Esophagus squamous epithelium (tissue), 4 donors: ENCODE measurements at regions not wholly inside any gene's neighbourhood (a gene's known extent, or its start where the extent isn't known, plus 50 kb on each side); places are given as distances from the start of the nearest gene placed in this dataset.

Experiments used
- POLR2A ChIP-seq, 4 donors: fragments of 450-650 bp; IDR thresholded peaks; one replicate each; pipeline ENCODE4 v1.6.1; 2017; ENCODE audit warnings: antibody characterized with exemption in 4 of 4, mild to moderate bottlenecking in 4 of 4, moderate library complexity in 3 of 4
- TF ChIP-seq, protein P1 (sequence below), 6 experiments: fragments of 450-650 bp in 4 of 6; fragments of 200-600 bp in 2 of 6; sonication (generic) in 2 of 6; IDR thresholded peaks; one replicate each; pipeline ENCODE4 v1.5.1; 2016 to 2019; ENCODE audit warnings: antibody characterized with exemption in 6 of 6, mild to moderate bottlenecking in 4 of 6, moderate library complexity in 4 of 6

DNA sequence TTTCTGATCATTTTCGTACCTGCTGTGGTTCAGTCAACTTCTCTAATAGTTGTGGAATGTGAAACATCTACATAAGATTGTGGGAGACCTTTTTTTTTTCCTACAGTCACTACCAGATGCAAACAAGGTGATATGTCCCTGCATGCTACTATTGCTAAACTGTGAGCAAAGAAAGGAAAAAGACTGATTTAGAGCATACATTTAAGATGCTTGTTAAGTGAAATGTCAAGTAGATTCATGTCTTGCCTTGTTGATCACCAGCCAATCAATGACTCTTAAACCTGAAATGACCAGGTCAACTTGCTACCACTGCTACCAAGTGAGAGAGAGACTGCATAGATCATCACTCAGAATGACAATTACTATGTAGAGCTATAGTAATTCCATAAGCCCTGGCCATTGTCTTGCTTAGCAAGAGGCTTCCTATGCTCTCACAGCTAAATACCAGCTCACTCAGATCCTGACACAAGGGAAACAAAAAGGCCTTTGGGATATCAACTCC lies 84.3 kb upstream of the SKAP2 start:
- no peak for TF ChIP-seq POLR2A (IDR thresholded peaks at IDR 0.05)
- TF ChIP-seq, protein P1, sequence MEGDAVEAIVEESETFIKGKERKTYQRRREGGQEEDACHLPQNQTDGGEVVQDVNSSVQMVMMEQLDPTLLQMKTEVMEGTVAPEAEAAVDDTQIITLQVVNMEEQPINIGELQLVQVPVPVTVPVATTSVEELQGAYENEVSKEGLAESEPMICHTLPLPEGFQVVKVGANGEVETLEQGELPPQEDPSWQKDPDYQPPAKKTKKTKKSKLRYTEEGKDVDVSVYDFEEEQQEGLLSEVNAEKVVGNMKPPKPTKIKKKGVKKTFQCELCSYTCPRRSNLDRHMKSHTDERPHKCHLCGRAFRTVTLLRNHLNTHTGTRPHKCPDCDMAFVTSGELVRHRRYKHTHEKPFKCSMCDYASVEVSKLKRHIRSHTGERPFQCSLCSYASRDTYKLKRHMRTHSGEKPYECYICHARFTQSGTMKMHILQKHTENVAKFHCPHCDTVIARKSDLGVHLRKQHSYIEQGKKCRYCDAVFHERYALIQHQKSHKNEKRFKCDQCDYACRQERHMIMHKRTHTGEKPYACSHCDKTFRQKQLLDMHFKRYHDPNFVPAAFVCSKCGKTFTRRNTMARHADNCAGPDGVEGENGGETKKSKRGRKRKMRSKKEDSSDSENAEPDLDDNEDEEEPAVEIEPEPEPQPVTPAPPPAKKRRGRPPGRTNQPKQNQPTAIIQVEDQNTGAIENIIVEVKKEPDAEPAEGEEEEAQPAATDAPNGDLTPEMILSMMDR (IDR thresholded peaks at IDR 0.05), result no peak
